ENCODE measurements at regions not wholly inside any gene's neighbourhood (a gene's known extent, or its start where the extent isn't known, plus 50 kb on each side); places are given as distances from the start of the nearest gene placed in this dataset.

GRCh38 chr14:86847140-86847539 is 1145.8 kb downstream of the GALC start:
- no peak overlapping the region for H3K27ac ChIP-seq
- no peak for TF ChIP-seq CTCF (IDR thresholded peaks at IDR 0.05)
- no peak overlapping the region for H3K4me3 ChIP-seq
- no peaks in the 10 kb centered on the region for H3K9me3 ChIP-seq
- H3K36me3 ChIP-seq, result no peaks in the 10 kb centered on the region
- intact Hi-C loops (cut with DNase I), result no loop called here
- H3K27me3 ChIP-seq, result no peaks in the 10 kb centered on the region
- H3K4me1 ChIP-seq, result no peaks in the 10 kb centered on the region
- DNase-seq, result no peak
- no peak overlapping the region for H3K9ac ChIP-seq (ENCODE audit: low read depth in 2 of 2, low read length in 2 of 2)

GRCh38 chr14:86838363-86838762 is 1154.6 kb downstream of the GALC start:
- no peak for DNase-seq
- Histone ChIP-seq H3K36me3 (no peaks in the 10 kb centered on the region), H3K4me3 (no peak overlapping the region), H3K4me1 (no peaks in the 10 kb centered on the region), H3K27ac (no peak overlapping the region), H3K9ac (ENCODE audit: low read depth in 2 of 2, low read length in 2 of 2) (no peak overlapping the region), H3K9me3 (no peaks in the 10 kb centered on the region), H3K27me3 (no peaks in the 10 kb centered on the region)
- intact Hi-C loops (cut with DNase I), result no loop called here
- no peak for TF ChIP-seq CTCF (IDR thresholded peaks at IDR 0.05)

- Histone ChIP-seq H3K27me3 (no peaks in the 10 kb centered on the region), H3K36me3 (no peaks in the 10 kb centered on the region), H3K9ac (ENCODE audit: low read depth in 2 of 2, low read length in 2 of 2) (no peak overlapping the region), H3K9me3 (no peaks in the 10 kb centered on the region), H3K4me1 (no peaks in the 10 kb centered on the region), H3K27ac (no peak overlapping the region), H3K4me3 (no peak overlapping the region)
- intact Hi-C loops (cut with DNase I), result no loop called here
- DNase-seq, result no peak
- no peak for TF ChIP-seq CTCF (IDR thresholded peaks at IDR 0.05)
Measured at GRCh38 chr14:86826661-86827060, 1166.3 kb downstream of the GALC start.

GRCh38 chr14:86824167-86824566 is 1168.8 kb downstream of the GALC start:
- no peaks in the 10 kb centered on the region for H3K9me3 ChIP-seq
- intact Hi-C loops (cut with DNase I), result no loop called here
- no peak for DNase-seq

GRCh38 chr14:86823581-86823980 is 1169.4 kb downstream of the GALC start:
- intact Hi-C loops (cut with DNase I), result no loop called here
- no peak for TF ChIP-seq CTCF (IDR thresholded peaks at IDR 0.05)

More at GRCh38 chr14:86824167-86824566, 1168.8 kb downstream of the GALC start:
- TF ChIP-seq CTCF (IDR thresholded peaks at IDR 0.05), result no peak
- Histone ChIP-seq H3K27ac (no peak overlapping the region), H3K4me3 (no peak overlapping the region), H3K27me3 (no peaks in the 10 kb centered on the region), H3K36me3 (no peaks in the 10 kb centered on the region), H3K9ac (ENCODE audit: low read depth in 2 of 2, low read length in 2 of 2) (no peak overlapping the region), H3K4me1 (no peaks in the 10 kb centered on the region)

GRCh38 chr14:86815341-86815740 is 1177.6 kb downstream of the GALC start:
- Histone ChIP-seq H3K9ac (ENCODE audit: low read depth in 2 of 2, low read length in 2 of 2) (no peak overlapping the region), H3K9me3 (no peaks in the 10 kb centered on the region), H3K27ac (no peak overlapping the region), H3K36me3 (no peaks in the 10 kb centered on the region), H3K4me3 (no peak overlapping the region), H3K4me1 (no peaks in the 10 kb centered on the region), H3K27me3 (no peaks in the 10 kb centered on the region)
- no peak for DNase-seq
- no peak for TF ChIP-seq CTCF (IDR thresholded peaks at IDR 0.05)
- intact Hi-C loops (cut with DNase I), result no loop called here

More at GRCh38 chr14:86823581-86823980, 1169.4 kb downstream of the GALC start:
- Histone ChIP-seq H3K27ac (no peak overlapping the region), H3K4me1 (no peaks in the 10 kb centered on the region), H3K36me3 (no peaks in the 10 kb centered on the region), H3K27me3 (no peaks in the 10 kb centered on the region), H3K9me3 (no peaks in the 10 kb centered on the region), H3K9ac (ENCODE audit: low read depth in 2 of 2, low read length in 2 of 2) (no peak overlapping the region), H3K4me3 (no peak overlapping the region)
- no peak for DNase-seq

All from colonic mucosa (tissue), 4 donors.